Hepatocyte (in vitro differentiated cells): ENCODE measurements at regions not wholly inside any gene's neighbourhood (a gene's known extent, or its start where the extent isn't known, plus 50 kb on each side); places are given as distances from the start of the nearest gene placed in this dataset.

Experiments used
- EZH2phosphoT487 ChIP-seq: fragments of 200-600 bp; sonication (generic); IDR thresholded peaks from one replicate; pipeline ENCODE4 v1.6.1; 2018; ENCODE audit warnings: antibody characterized with exemption, mild to moderate bottlenecking, low read depth, moderate library complexity; ENCODE audit not compliant: unreplicated experiment, severe bottlenecking
- TF ChIP-seq, protein P1 (sequence below): fragments of 200-600 bp; sonication (generic); IDR thresholded peaks from 2 replicates; pipeline ENCODE4 v1.5.1; 2016; ENCODE audit warnings: antibody characterized with exemption, mild to moderate bottlenecking; ENCODE audit not compliant: poor library complexity

DNA sequence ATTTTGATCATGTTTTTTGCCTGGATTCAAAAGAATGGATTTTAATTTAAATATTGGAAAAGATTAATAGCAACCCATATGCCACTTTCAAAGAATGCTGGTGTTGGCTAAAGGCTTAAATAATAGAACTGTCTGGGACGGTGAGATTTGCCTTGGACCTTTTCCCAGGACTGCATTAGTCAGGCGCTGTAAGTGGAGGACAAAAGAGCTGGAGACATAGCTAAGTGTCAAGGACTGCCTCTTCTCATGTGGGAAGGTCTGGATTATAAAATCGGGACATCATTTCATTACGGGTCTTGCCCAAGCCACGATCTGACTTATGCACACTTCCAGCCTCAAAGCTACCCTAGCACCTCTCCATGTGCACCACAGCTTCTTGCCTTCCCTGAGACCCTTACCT, 458.5 kb upstream of the DEPDC1 start:
- TF ChIP-seq, protein P1, sequence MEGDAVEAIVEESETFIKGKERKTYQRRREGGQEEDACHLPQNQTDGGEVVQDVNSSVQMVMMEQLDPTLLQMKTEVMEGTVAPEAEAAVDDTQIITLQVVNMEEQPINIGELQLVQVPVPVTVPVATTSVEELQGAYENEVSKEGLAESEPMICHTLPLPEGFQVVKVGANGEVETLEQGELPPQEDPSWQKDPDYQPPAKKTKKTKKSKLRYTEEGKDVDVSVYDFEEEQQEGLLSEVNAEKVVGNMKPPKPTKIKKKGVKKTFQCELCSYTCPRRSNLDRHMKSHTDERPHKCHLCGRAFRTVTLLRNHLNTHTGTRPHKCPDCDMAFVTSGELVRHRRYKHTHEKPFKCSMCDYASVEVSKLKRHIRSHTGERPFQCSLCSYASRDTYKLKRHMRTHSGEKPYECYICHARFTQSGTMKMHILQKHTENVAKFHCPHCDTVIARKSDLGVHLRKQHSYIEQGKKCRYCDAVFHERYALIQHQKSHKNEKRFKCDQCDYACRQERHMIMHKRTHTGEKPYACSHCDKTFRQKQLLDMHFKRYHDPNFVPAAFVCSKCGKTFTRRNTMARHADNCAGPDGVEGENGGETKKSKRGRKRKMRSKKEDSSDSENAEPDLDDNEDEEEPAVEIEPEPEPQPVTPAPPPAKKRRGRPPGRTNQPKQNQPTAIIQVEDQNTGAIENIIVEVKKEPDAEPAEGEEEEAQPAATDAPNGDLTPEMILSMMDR, result no peak
- no peak for TF ChIP-seq EZH2phosphoT487
